H9 (cell line): ENCODE measurements at regions not wholly inside any gene's neighbourhood (a gene's known extent, or its start where the extent isn't known, plus 50 kb on each side); places are given as distances from the start of the nearest gene placed in this dataset.

Source experiments
- DNase-seq: peaks from one replicate; pipeline ENCODE4 v3.0.0-alpha.2; 2017
- H2AFZ ChIP-seq: one replicate; pipeline ENCODE4 v1.6.1; 2013; ENCODE audit warnings: mild to moderate bottlenecking, low read length, control low read depth, moderate library complexity
- H2AK5ac ChIP-seq: 2 replicates; pipeline ENCODE4 v1.6.1; 2013; ENCODE audit warnings: low read length, control low read depth, mixed read lengths; ENCODE audit not compliant: insufficient read length
- H2BK120ac ChIP-seq: one replicate; pipeline ENCODE4 v1.6.1; 2013; ENCODE audit warnings: low read depth, mild to moderate bottlenecking, low read length, control low read depth, inconsistent platforms; ENCODE audit not compliant: poor library complexity, severe bottlenecking
- H2BK12ac ChIP-seq: 2 replicates; pipeline ENCODE4 v1.6.1; 2013; ENCODE audit warnings: low read length, control low read depth, mixed read lengths, low read depth; ENCODE audit not compliant: insufficient read length
- H2BK15ac ChIP-seq: 2 replicates; pipeline ENCODE4 v1.6.1; 2013; ENCODE audit warnings: low read depth, low read length, control low read depth
- H2BK20ac ChIP-seq: one replicate; pipeline ENCODE4 v1.6.1; 2013; ENCODE audit warnings: low read depth, mild to moderate bottlenecking, low read length, control low read depth, inconsistent platforms; ENCODE audit not compliant: poor library complexity, severe bottlenecking
- H2BK5ac ChIP-seq: 2 replicates; pipeline ENCODE4 v1.6.1; 2013; ENCODE audit warnings: low read length, control low read depth, mixed read lengths; ENCODE audit not compliant: insufficient read length
- H3K14ac ChIP-seq: 2 replicates; pipeline ENCODE4 v1.6.1; 2013; ENCODE audit warnings: low read length, control low read depth; ENCODE audit not compliant: insufficient read depth
- H3K18ac ChIP-seq: 2 replicates; pipeline ENCODE4 v1.6.1; 2013; ENCODE audit warnings: low read depth, mild to moderate bottlenecking, mixed read lengths, low read length, control low read depth; ENCODE audit not compliant: insufficient read length
- H3K23ac ChIP-seq: 2 replicates; pipeline ENCODE4 v1.6.1; 2013; ENCODE audit warnings: low read length, control low read depth, mixed read lengths, low read depth; ENCODE audit not compliant: insufficient read length
- H3K23me2 ChIP-seq: 2 replicates; pipeline ENCODE4 v1.6.1; 2013; ENCODE audit warnings: low read depth, mild to moderate bottlenecking, mixed read lengths, low read length, control low read depth; ENCODE audit not compliant: insufficient read length, poor library complexity, severe bottlenecking
- H3K27ac ChIP-seq: 2 replicates; pipeline ENCODE4 v1.5.1; 2013; ENCODE audit warnings: low read length, control low read depth, mixed read lengths, low read depth; ENCODE audit not compliant: insufficient read length
- H3K27me3 ChIP-seq: 2 replicates; pipeline ENCODE4 v1.6.1; 2013; ENCODE audit warnings: low read length, control low read depth, inconsistent platforms; ENCODE audit not compliant: insufficient read depth
- H3K4ac ChIP-seq: 2 replicates; pipeline ENCODE4 v1.6.1; 2013; ENCODE audit warnings: low read depth, mild to moderate bottlenecking, control low read depth, inconsistent platforms, low read length, moderate library complexity
- H3K4me1 ChIP-seq: 2 replicates; pipeline ENCODE4 v1.6.1; 2013; ENCODE audit warnings: low read length, control low read depth, inconsistent platforms; ENCODE audit not compliant: insufficient read depth
- H3K4me2 ChIP-seq: 2 replicates; pipeline ENCODE4 v1.6.1; 2013; ENCODE audit warnings: low read length, control low read depth, mixed read lengths; ENCODE audit not compliant: insufficient read length, insufficient read depth
- H3K56ac ChIP-seq: 2 replicates; pipeline ENCODE4 v1.6.1; 2013; ENCODE audit warnings: low read depth, mild to moderate bottlenecking, mixed read lengths, low read length, control low read depth; ENCODE audit not compliant: insufficient read length
- H3K79me1 ChIP-seq: 2 replicates; pipeline ENCODE4 v1.6.1; 2013; ENCODE audit warnings: low read depth, mild to moderate bottlenecking, moderate library complexity, low read length, control low read depth, inconsistent platforms; ENCODE audit not compliant: insufficient read depth, poor library complexity, severe bottlenecking
- H3K79me2 ChIP-seq: 2 replicates; pipeline ENCODE4 v1.6.1; 2013; ENCODE audit warnings: low read length, control low read depth, inconsistent platforms; ENCODE audit not compliant: insufficient read depth
- H3K9ac ChIP-seq: 2 replicates; pipeline ENCODE4 v1.6.1; 2013; ENCODE audit warnings: low read length, control low read depth, mixed read lengths; ENCODE audit not compliant: insufficient read length; ENCODE audit errors: extremely low read depth
- H3K9me3 ChIP-seq: one replicate; pipeline ENCODE4 v1.6.1; 2013; ENCODE audit warnings: low read depth, low read length, inconsistent platforms; ENCODE audit not compliant: control insufficient read depth
- H3T11ph ChIP-seq: one replicate; pipeline ENCODE4 v1.6.1; 2013; ENCODE audit warnings: mild to moderate bottlenecking, low read length, control low read depth, inconsistent platforms
- H4K20me1 ChIP-seq: one replicate; pipeline ENCODE4 v1.6.1; 2013; ENCODE audit not compliant: control insufficient read depth, insufficient read length, insufficient read depth
- H4K5ac ChIP-seq: 2 replicates; pipeline ENCODE4 v1.6.1; 2013; ENCODE audit warnings: low read depth, mild to moderate bottlenecking, mixed read lengths, low read length, control low read depth; ENCODE audit not compliant: insufficient read length
- H4K8ac ChIP-seq: replicated peaks from 2 replicates; pipeline ENCODE4 v1.6.1; 2013; ENCODE audit warnings: low read length, control low read depth, mixed read lengths, low read depth; ENCODE audit not compliant: insufficient read length
- H4K91ac ChIP-seq: 2 replicates; pipeline ENCODE4 v1.6.1; 2013; ENCODE audit warnings: low read depth, mild to moderate bottlenecking, moderate library complexity, mixed read lengths, low read length, control low read depth; ENCODE audit not compliant: insufficient read length
- H3K27ac Mint-ChIP-seq, 3 experiments: 2 replicates in 2 of 3; 3 replicates in 1 of 3; pipeline ENCODE4 v1.8.0; 2020 to 2021; ENCODE audit warnings: mixed read lengths in 3 of 3, mild to moderate bottlenecking in 1 of 3, moderate library complexity in 1 of 3
- H3K27me3 Mint-ChIP-seq: 2 replicates; pipeline ENCODE4 v1.8.0; 2021; ENCODE audit warnings: low read depth, mild to moderate bottlenecking, moderate library complexity, mixed read lengths
- H3K36me3 Mint-ChIP-seq, 3 experiments: 2 replicates in 2 of 3; 3 replicates in 1 of 3; pipeline ENCODE4 v1.8.0; 2020 to 2021; ENCODE audit warnings: low read depth in 3 of 3, mixed read lengths in 3 of 3; ENCODE audit not compliant: insufficient read depth in 1 of 3
- H3K4me1 Mint-ChIP-seq, 2 experiments: 2 replicates each; pipeline ENCODE4 v1.8.0; 2020; ENCODE audit warnings: mixed read lengths in 2 of 2
- H3K4me3 Mint-ChIP-seq, 2 experiments: 2 replicates in 1 of 2; 3 replicates in 1 of 2; pipeline ENCODE4 v1.8.0; 2020 to 2021; ENCODE audit warnings: mild to moderate bottlenecking in 2 of 2, mixed read lengths in 2 of 2, moderate library complexity in 1 of 2
- H3K9me3 Mint-ChIP-seq, 2 experiments: 2 replicates in 1 of 2; 3 replicates in 1 of 2; pipeline ENCODE4 v1.8.0; 2020; ENCODE audit warnings: mild to moderate bottlenecking in 2 of 2, mixed read lengths in 2 of 2, moderate library complexity in 1 of 2
- WGBS: extraction: QIAGEN DNeasy Blood & Tissue Kit; methylation state at CpG from one replicate; pipeline ENCODE4 v1.1.7; 2013; ENCODE audit warnings: missing lambda C conversion rate, low lambda C conversion rate, mixed read lengths; ENCODE audit not compliant: insufficient read length; ENCODE audit errors: extremely low coverage; 5-methylcytosine and 5-hydroxymethylcytosine counted together
- TF ChIP-seq, protein P1 (sequence below): fragments of 200-600 bp; sonication (generic); conservative IDR thresholded peaks from 3 replicates; pipeline ENCODE4 v1.8.0; 2021; ENCODE audit warnings: antibody characterized with exemption, mild to moderate bottlenecking

DNA sequence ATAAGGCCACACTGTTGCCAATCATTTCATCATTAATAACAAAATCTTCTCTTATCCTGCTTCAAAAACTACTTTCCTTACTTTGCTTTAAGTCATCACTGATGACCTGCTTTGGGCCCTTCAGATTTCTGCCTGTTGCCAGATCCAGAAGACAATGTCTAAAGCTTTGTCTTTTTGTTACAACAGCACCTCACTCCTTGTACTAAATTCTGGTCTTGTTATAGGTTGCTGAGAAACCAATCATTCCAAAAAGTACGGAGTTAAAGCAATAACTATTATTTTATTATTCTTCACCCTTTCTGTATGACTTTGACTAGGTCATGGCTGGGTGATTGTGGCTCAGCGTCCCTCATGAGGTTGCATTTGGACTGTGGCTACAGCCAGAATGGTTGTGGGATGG lies 633.5 kb downstream of the PTPRU start:
- H2AK5ac ChIP-seq: no peak overlapping the region
- no peak overlapping the region for H4K5ac ChIP-seq
- no peak overlapping the region for H3K14ac ChIP-seq
- no peaks in the 10 kb centered on the region for H3K79me2 ChIP-seq
- no peak overlapping the region for H2BK12ac ChIP-seq
- no peaks in the 10 kb centered on the region for H3K23me2 ChIP-seq
- no peaks in the 10 kb centered on the region for H3K79me1 ChIP-seq
- H3K9me3 Mint-ChIP-seq: peaks cover 8 to 9% of the 10 kb centered on the region in 2 experiments; a peak in 2 of 5 replicates
- no peak overlapping the region for H2BK15ac ChIP-seq
- H4K91ac ChIP-seq: no peak overlapping the region
- no CpG with 5 or more reads among the region's 2 CpGs for WGBS
- no peak overlapping the region for H3K4ac ChIP-seq
- H3K23ac ChIP-seq: no peak overlapping the region
- no peaks in the 10 kb centered on the region for H3K27me3 Mint-ChIP-seq
- no peak overlapping the region for H3K4me2 ChIP-seq
- H3T11ph ChIP-seq: no peak overlapping the region
- H3K4me1 Mint-ChIP-seq: peaks cover 13 to 15% of the 10 kb centered on the region in 2 experiments
- H4K20me1 ChIP-seq: no peaks in the 10 kb centered on the region
- no peak overlapping the region for H3K27ac Mint-ChIP-seq
- TF ChIP-seq, protein P1, sequence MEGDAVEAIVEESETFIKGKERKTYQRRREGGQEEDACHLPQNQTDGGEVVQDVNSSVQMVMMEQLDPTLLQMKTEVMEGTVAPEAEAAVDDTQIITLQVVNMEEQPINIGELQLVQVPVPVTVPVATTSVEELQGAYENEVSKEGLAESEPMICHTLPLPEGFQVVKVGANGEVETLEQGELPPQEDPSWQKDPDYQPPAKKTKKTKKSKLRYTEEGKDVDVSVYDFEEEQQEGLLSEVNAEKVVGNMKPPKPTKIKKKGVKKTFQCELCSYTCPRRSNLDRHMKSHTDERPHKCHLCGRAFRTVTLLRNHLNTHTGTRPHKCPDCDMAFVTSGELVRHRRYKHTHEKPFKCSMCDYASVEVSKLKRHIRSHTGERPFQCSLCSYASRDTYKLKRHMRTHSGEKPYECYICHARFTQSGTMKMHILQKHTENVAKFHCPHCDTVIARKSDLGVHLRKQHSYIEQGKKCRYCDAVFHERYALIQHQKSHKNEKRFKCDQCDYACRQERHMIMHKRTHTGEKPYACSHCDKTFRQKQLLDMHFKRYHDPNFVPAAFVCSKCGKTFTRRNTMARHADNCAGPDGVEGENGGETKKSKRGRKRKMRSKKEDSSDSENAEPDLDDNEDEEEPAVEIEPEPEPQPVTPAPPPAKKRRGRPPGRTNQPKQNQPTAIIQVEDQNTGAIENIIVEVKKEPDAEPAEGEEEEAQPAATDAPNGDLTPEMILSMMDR: no peak
- no peak for DNase-seq
- no peak overlapping the region for H3K9ac ChIP-seq
- H3K27me3 ChIP-seq: no peaks in the 10 kb centered on the region
- no peak overlapping the region for H2BK20ac ChIP-seq
- H2BK5ac ChIP-seq: no peak overlapping the region
- H3K4me1 ChIP-seq: no peaks in the 10 kb centered on the region
- peaks cover 0 to 6% (median 0%) of the 10 kb centered on the region in 3 experiments; a peak in 3 of 7 replicates for H3K36me3 Mint-ChIP-seq
- no peaks in the 10 kb centered on the region for H3K9me3 ChIP-seq
- no peak overlapping the region for H3K27ac ChIP-seq
- H2AFZ ChIP-seq: no peak overlapping the region
- no peak overlapping the region for H2BK120ac ChIP-seq
- no peak overlapping the region for H4K8ac ChIP-seq
- H3K56ac ChIP-seq: no peak overlapping the region
- no peak overlapping the region for H3K4me3 Mint-ChIP-seq
- H3K18ac ChIP-seq: no peak overlapping the region
